ENCODE measurements at regions not wholly inside any gene's neighbourhood (a gene's known extent, or its start where the extent isn't known, plus 50 kb on each side); places are given as distances from the start of the nearest gene placed in this dataset.
A peak's percentile ranks its signal among the peaks of the same experiment; 100 is the strongest.
"Not testable (repeated sequence)": the region's sequence is repeated elsewhere in the genome, so short reads cannot be mapped to it uniquely, and the experiment has no call there.

- DNase-seq (ENCODE audit: low read depth) = not testable (repeated sequence)
Observed at GRCh38 chr4:123537906-123538402, 141.4 kb downstream of the SPRY1 start.

- DNase-seq (ENCODE audit: low read depth) = no peak
Observed at GRCh38 chr4:123545667-123546572, 149.3 kb downstream of the SPRY1 start.

GRCh38 chr4:123546573-123547060, 150.0 kb downstream of the SPRY1 start:
- no peak for DNase-seq (ENCODE audit: low read depth)

DNA sequence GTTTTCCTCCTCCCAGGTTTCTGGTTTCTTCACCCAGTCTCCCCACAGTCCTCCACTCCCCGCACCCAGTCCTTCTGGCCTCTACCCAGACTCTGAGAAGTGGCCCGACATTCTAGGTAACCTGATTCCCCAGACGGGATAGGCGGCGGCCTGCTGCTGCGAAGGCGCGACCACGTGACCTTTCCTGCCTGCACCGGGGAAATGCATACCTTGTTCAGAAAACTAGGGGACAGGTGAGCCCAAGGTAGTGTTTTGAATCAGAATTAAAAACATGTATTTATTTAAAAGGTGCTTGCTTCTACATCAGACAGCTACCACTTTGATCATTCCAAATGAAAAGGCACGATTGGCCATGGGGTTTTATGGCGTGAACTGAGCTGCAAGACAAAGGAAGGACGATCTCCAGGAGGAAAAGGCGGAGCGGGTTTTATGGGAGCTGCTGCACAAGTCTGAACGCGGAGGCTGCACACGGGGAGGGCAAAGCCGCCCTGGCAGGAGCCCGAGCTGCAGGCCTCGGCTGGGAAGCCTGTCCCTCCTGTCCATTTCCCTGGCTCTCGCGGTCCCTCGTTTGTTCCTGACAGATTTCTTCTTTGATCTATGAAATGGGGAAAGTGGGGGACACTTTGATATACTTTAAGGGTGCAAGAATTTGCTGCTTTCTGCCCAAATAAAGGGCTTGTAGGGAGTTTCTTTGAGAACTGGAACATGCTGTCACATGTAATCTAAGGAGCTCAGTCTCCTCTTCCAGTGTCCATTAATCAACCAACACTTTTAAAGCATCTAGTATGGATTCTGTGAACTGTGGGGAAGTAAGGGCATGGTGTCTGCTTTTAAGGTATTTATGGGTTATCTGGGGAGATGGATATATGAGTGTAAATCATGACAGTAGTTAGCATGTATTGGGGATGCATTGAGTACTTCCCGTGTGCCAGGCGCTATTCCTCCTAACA, 150.9 kb downstream of the SPRY1 start:
- no peak for DNase-seq (ENCODE audit: low read depth)

GRCh38 chr4:123553279-123553678, 156.7 kb downstream of the SPRY1 start:
- DNase-seq (ENCODE audit: low read depth) = no peak

GRCh38 chr4:123553733-123554637, 157.4 kb downstream of the SPRY1 start:
- no peak for DNase-seq (ENCODE audit: low read depth)

DNA sequence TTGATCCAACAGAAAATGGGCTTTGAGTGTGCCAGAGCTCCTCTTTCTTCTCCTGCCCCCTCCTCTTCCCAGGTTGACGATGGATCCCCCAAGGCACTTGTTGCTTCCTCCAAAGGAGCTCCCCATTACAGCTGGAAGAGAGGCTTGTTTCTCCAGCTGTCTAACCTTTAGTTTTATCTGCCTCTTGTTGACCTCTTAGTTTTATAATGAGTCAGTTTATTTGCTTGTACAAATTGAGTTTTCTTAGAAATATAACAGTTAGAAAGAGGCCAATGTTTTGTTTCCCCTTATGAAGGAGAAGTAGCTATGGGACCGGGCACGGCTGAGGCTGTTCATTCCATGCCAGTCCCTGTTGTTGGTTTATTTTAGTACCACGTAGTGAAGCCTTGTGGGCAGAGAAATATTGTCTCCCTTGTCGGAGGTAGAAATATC, 158.2 kb downstream of the SPRY1 start:
- no peak for DNase-seq (ENCODE audit: low read depth)

- peak; percentile 30 for DNase-seq (ENCODE audit: low read depth)
Observed at GRCh38 chr4:123555233-123555806, 158.7 kb downstream of the SPRY1 start.

- no peak for DNase-seq (ENCODE audit: low read depth)
Observed at GRCh38 chr4:123555807-123556273, 159.2 kb downstream of the SPRY1 start.

GRCh38 chr4:123556526-123556925, 159.9 kb downstream of the SPRY1 start:
- no peak for DNase-seq (ENCODE audit: low read depth)

GRCh38 chr4:123557857-123558536, 161.4 kb downstream of the SPRY1 start:
- DNase-seq (ENCODE audit: low read depth) = no peak

DNA sequence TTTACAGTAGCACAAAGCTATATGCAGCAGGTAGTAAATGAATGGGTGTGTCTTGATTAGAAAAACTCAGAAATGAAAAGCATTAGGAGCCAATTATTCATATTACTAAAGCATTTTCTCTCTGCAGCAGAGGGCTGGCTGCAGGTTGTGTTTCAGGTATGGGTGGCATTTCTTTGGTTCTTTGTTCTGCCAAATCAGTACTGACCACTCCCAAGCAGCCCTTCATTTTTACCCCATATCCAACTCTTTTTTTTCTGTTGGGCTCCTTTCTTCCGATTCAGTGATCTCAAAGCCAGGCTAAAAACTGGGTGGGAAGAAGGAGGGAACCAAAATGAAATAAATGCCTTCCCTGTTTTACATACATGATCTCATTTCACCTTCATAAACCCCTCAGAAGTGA, 162.3 kb downstream of the SPRY1 start:
- no peak for DNase-seq (ENCODE audit: low read depth)

DNA sequence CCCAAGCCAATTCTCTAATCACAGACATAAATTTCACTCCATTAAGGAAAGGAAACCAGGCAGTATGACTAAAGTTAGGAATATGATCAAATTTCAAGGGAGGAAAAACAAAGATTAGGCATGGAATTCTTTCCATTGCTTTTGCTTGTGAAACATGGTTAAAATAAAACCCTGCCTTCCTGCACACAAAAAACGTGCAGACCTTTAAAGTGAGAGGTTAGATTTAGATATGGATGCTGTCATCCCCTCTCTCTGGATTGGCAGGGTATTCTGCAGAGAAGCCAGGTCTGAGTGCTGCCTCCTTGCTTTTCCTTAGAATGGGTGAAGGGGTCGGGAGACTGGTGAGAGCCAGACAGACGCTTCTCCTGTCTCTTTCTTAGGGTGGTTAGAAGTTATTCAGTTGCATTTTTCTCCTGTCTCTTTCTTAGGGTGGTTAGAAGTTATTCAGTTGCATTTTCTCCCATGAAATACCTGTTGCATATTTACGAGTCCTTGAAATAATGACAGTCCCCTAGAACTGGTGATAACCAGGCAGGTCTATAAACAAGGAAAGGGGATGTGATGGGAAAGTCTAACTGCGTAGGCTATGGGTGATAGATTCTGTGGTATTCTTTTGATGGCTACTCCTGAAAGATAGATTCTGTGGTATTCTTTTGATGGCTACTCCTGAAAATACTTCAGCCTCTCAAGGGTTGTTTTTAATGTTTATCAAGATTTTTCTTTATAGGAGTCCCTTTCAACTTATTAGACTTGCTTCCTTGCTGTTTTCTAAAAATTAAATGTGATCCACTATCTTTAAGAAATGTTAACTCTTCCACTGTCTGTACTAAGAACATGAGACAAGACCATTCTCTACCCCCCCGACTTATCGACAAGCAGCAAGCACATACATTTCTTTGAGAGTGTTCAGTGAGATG, 163.6 kb downstream of the SPRY1 start:
- no peak for DNase-seq (ENCODE audit: low read depth)

GRCh38 chr4:123561525-123561924, 164.9 kb downstream of the SPRY1 start:
- DNase-seq (ENCODE audit: low read depth) = no peak

DNA sequence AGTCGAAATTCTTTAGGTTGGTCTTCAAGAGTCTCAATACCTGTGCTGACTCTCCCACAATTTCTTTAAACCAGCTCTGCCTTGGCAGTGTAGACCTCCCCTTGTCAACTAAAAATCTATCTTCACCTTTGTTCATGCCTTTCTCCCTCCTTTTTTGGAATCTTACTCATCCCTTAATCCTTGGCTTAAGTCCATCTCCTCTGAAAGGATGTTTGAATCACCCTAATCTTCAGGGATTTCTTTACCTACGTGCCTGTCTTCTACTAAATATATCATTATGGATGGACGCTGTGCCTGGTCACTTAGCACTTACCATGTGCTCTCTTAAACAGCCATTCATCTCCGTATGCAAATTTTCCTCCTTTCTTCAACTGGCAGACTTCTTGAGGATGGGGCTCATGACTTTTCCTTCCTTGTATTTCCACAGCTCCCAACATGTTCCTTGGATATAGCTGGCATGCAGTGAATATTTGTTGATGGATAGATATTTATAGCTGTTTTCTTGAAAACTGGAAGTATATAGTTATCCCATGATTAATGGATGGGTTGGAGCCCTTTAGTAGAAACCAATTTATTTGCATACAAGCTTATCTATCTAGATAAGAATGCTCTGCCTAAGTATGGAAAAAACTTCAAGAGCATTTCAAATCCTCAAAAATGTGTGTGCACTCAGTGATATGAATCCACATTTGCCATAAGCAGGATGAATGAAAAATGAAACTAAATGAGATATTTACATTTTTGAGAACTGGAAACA, 166.6 kb downstream of the SPRY1 start:
- no peak for DNase-seq (ENCODE audit: low read depth)

GRCh38 chr4:123564758-123565346, 168.3 kb downstream of the SPRY1 start:
- DNase-seq (ENCODE audit: low read depth) = no peak

DNA sequence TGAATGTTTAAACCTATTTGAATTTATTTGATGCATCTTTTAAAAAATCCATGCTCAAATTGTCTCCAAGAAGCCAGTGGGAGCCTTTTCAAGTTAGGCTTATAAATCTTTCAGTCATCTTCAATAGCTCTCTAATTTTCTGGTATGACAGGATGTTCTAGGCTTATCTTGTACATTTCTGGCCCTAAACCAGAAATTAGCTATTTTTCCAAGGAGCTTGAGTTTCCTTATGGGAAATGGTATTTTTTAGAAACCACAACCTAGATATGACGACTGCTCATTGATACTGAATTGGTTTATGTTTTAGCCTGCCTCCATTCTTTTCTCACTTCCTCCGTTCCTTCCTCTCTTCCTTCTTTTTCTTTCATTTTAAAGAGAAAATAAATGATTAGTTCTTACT, 172.3 kb downstream of the SPRY1 start:
- no peak for DNase-seq (ENCODE audit: low read depth)

DNA sequence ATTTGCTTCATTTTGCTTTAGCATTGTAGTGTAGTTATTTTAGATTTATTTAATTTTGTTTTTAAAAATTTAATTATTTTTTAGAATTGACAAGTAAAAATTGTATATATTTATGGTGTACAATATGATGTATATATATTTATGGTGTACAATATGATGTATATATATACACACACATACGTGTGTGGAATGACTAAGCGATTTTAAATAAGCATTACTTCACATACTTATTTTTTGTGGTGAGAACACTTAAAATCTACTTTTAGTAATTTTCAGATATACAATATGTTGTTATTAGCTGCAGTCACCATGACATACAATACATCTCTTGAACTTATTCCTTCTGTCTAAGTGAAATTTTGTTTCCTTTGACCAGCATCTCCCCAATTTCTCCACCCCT, 172.9 kb downstream of the SPRY1 start:
- no peak for DNase-seq (ENCODE audit: low read depth)
